Hepatocyte (in vitro differentiated cells): ENCODE measurements at regions not wholly inside any gene's neighbourhood (a gene's known extent, or its start where the extent isn't known, plus 50 kb on each side); places are given as distances from the start of the nearest gene placed in this dataset.

Experiments
- DNase-seq: peaks from one replicate; pipeline ENCODE4 v3.0.0-alpha.2; 2016; ENCODE audit warnings: low spot score
- H2AFZ ChIP-seq: fragments of 200-600 bp; sonication (generic); 2 replicates; pipeline ENCODE4 v1.6.0; 2016; ENCODE audit warnings: antibody characterized with exemption, mild to moderate bottlenecking
- H3K27ac ChIP-seq: fragments of 200-600 bp; sonication (generic); 2 replicates; pipeline ENCODE4 v1.5.1; 2016; ENCODE audit warnings: mild to moderate bottlenecking
- H3K27me3 ChIP-seq: fragments of 200-600 bp; sonication (generic); 2 replicates; pipeline ENCODE4 v1.6.1; 2016
- H3K36me3 ChIP-seq: fragments of 200-600 bp; sonication (generic); replicated peaks from 2 replicates; pipeline ENCODE4 v1.5.1; 2016; ENCODE audit warnings: low read depth; ENCODE audit not compliant: insufficient read depth
- H3K4me1 ChIP-seq: fragments of 200-600 bp; sonication (generic); 2 replicates; pipeline ENCODE4 v1.5.1; 2016; ENCODE audit warnings: mild to moderate bottlenecking, moderate library complexity; ENCODE audit not compliant: insufficient read depth
- H3K4me2 ChIP-seq: fragments of 200-600 bp; sonication (generic); 2 replicates; pipeline ENCODE4 v1.6.0; 2016
- H3K4me3 ChIP-seq: fragments of 200-600 bp; sonication (generic); 2 replicates; pipeline ENCODE4 v1.5.1; 2016; ENCODE audit warnings: mild to moderate bottlenecking
- H3K79me2 ChIP-seq: fragments of 200-600 bp; sonication (generic); 2 replicates; pipeline ENCODE4 v1.6.0; 2017; ENCODE audit warnings: mild to moderate bottlenecking
- H3K9me2 ChIP-seq: fragments of 200-600 bp; sonication (generic); replicated peaks from 2 replicates; pipeline ENCODE4 v1.6.0; 2017; ENCODE audit warnings: mild to moderate bottlenecking; ENCODE audit not compliant: insufficient read depth
- H3K9me3 ChIP-seq: fragments of 200-600 bp; sonication (generic); 2 replicates; pipeline ENCODE4 v1.5.1; 2016; ENCODE audit warnings: low read depth, mild to moderate bottlenecking
- H4K20me1 ChIP-seq: fragments of 200-600 bp; sonication (generic); 2 replicates; pipeline ENCODE4 v1.6.0; 2016; ENCODE audit warnings: mild to moderate bottlenecking; ENCODE audit not compliant: insufficient read depth, poor library complexity, severe bottlenecking
- CTCF ChIP-seq: fragments of 200-600 bp; sonication (generic); IDR thresholded peaks from 2 replicates; pipeline ENCODE4 v1.5.1; 2016; ENCODE audit warnings: antibody characterized with exemption, mild to moderate bottlenecking; ENCODE audit not compliant: poor library complexity
- EZH2 ChIP-seq: fragments of 200-600 bp; sonication (generic); IDR thresholded peaks from 2 replicates; pipeline ENCODE4 v1.6.1; 2016; ENCODE audit warnings: antibody characterized with exemption, mild to moderate bottlenecking, borderline replicate concordance
- EZH2phosphoT487 ChIP-seq: fragments of 200-600 bp; sonication (generic); IDR thresholded peaks from one replicate; pipeline ENCODE4 v1.6.1; 2018; ENCODE audit warnings: antibody characterized with exemption, mild to moderate bottlenecking, low read depth, moderate library complexity; ENCODE audit not compliant: unreplicated experiment, severe bottlenecking
- WGBS: methylation state at CpG from one replicate; pipeline ENCODE4 v1.1.6; 2016; ENCODE audit warnings: low lambda C conversion rate; ENCODE audit errors: missing lambda C conversion rate; 5-methylcytosine and 5-hydroxymethylcytosine counted together

- Histone ChIP-seq H3K27me3 (no peaks in the 10 kb centered on the region), H3K27ac (no peak overlapping the region), H3K79me2 (no peaks in the 10 kb centered on the region), H3K4me3 (no peak overlapping the region), H2AFZ (no peak overlapping the region), H3K9me2 (no peaks in the 10 kb centered on the region), H3K9me3 (no peaks in the 10 kb centered on the region), H3K36me3 (no peaks in the 10 kb centered on the region), H3K4me1 (peaks cover 6% of the 10 kb centered on the region), H4K20me1 (no peaks in the 10 kb centered on the region), H3K4me2 (no peak overlapping the region)
- 93% methylated on average over 5 of the region's 5 CpGs for WGBS
- DNase-seq = no peak
- no peak for TF ChIP-seq EZH2
- no peak for TF ChIP-seq EZH2phosphoT487
- TF ChIP-seq CTCF = no peak
Measured at GRCh38 chr13:109476001-109476400, 310.4 kb downstream of the IRS2 start.

- 72% methylated on average over 5 of the region's 5 CpGs for WGBS
- no peak overlapping the region for H3K4me3 ChIP-seq
Measured at GRCh38 chr13:109468123-109468522, 318.3 kb downstream of the IRS2 start.

GRCh38 chr13:109465148-109465547, 321.2 kb downstream of the IRS2 start:
- no peak for TF ChIP-seq CTCF
- TF ChIP-seq EZH2phosphoT487 = no peak
- no peak for TF ChIP-seq EZH2
- Histone ChIP-seq H3K27ac (no peak overlapping the region), H4K20me1 (no peaks in the 10 kb centered on the region), H3K79me2 (no peaks in the 10 kb centered on the region), H3K4me1 (no peaks in the 10 kb centered on the region), H3K4me3 (no peak overlapping the region), H3K9me3 (no peaks in the 10 kb centered on the region), H3K9me2 (no peaks in the 10 kb centered on the region), H3K27me3 (no peaks in the 10 kb centered on the region), H3K4me2 (no peak overlapping the region), H2AFZ (no peak overlapping the region), H3K36me3 (no peaks in the 10 kb centered on the region)
- no peak for DNase-seq
- 2% methylated on average over 2 of the region's 2 CpGs for WGBS

More at GRCh38 chr13:109468123-109468522, 318.3 kb downstream of the IRS2 start:
- no peak overlapping the region for H3K4me2 ChIP-seq
- no peak for DNase-seq
- H3K27me3 ChIP-seq = no peaks in the 10 kb centered on the region
- no peak overlapping the region for H2AFZ ChIP-seq
- H3K79me2 ChIP-seq = no peaks in the 10 kb centered on the region
- no peaks in the 10 kb centered on the region for H3K9me3 ChIP-seq
- H3K27ac ChIP-seq = no peak overlapping the region
- H3K36me3 ChIP-seq = no peaks in the 10 kb centered on the region
- no peaks in the 10 kb centered on the region for H4K20me1 ChIP-seq
- no peak for TF ChIP-seq CTCF
- no peak for TF ChIP-seq EZH2phosphoT487
- no peak for TF ChIP-seq EZH2
- H3K4me1 ChIP-seq = no peaks in the 10 kb centered on the region
- no peaks in the 10 kb centered on the region for H3K9me2 ChIP-seq
